ENCODE measurements at regions not wholly inside any gene's neighbourhood (a gene's known extent, or its start where the extent isn't known, plus 50 kb on each side); places are given as distances from the start of the nearest gene placed in this dataset.

DNA sequence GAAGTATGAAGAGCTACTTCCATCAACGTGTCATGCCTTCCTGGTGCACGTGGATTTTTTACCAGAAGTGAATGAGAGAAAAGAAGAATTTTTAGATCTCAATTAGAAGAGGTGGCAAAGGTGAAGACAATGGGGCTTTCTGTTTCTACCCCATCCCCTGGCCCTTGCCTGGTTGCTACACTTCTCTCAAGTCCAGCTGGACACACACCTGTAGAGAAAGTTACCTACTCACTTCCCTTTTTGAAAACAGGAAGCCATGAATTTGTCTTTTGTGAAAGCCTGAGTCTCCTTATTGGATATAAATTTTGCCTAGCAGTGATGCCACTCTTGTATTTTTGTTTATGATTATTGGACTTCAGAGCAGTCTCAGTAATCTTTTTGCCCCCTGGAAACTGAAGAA is 142.9 kb upstream of the AKR1E2 start:
- H3K27ac Mint-ChIP-seq, result no peak overlapping the region

DNA sequence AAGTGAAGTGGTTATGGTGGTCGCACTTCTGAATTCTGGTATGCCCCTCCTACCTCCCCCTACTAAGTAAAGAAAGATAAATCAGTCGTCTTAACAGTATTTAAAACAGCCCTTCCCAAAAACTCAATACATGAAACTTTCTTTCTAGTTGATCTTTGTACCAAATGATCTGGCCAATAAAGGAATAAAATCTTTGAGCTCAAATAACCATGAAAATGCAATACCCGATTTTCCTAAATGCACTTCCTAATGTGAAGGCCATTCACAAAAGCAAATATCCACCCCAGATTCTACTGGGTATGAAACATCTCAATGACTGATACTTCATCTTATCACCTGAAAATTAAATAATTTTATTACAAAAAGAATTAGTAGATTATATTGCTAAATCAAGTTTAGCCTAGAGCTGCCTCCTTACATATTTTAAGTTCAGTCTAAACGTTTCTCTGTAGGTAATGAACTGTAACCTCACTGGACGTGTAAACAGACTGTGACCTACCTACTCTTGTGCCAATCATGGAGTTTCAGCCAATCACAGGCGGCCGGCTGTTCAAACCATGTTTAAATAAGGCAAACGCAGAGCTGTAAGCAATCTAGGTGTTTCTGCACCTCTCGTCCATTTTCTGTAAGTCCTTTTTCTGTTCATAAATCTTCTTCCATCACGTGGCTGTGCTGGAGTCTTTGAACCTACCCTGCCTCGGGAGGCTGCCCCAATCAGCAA is 146.9 kb upstream of the AKR1E2 start:
- TF ChIP-seq, protein P1, sequence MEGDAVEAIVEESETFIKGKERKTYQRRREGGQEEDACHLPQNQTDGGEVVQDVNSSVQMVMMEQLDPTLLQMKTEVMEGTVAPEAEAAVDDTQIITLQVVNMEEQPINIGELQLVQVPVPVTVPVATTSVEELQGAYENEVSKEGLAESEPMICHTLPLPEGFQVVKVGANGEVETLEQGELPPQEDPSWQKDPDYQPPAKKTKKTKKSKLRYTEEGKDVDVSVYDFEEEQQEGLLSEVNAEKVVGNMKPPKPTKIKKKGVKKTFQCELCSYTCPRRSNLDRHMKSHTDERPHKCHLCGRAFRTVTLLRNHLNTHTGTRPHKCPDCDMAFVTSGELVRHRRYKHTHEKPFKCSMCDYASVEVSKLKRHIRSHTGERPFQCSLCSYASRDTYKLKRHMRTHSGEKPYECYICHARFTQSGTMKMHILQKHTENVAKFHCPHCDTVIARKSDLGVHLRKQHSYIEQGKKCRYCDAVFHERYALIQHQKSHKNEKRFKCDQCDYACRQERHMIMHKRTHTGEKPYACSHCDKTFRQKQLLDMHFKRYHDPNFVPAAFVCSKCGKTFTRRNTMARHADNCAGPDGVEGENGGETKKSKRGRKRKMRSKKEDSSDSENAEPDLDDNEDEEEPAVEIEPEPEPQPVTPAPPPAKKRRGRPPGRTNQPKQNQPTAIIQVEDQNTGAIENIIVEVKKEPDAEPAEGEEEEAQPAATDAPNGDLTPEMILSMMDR (IDR thresholded peaks at IDR 0.05), result no peak
- Mint-ChIP-seq H3K27me3 (ENCODE audit: insufficient read depth) (no peaks in the 10 kb centered on the region), H3K4me1 (ENCODE audit: low read depth) (peaks cover 70% of the 10 kb centered on the region), H3K27ac (no peak overlapping the region), H3K4me3 (no peak overlapping the region), H3K9me3 (0 out of 2 replicates have a peak, but pooled peaks cover 5% of the 10 kb centered on the region), H3K36me3 (ENCODE audit: low read depth) (peaks cover 15% of the 10 kb centered on the region)
- DNase-seq, result no peak

More for the DNA sequence above, 142.9 kb upstream of the AKR1E2 start:
- no peaks in the 10 kb centered on the region for H3K36me3 Mint-ChIP-seq (ENCODE audit: low read depth)
- no peaks in the 10 kb centered on the region for H3K9me3 Mint-ChIP-seq
- no peak for DNase-seq
- TF ChIP-seq, protein P1 (IDR thresholded peaks at IDR 0.05), result no peak
- no peak overlapping the region for H3K4me3 Mint-ChIP-seq
- no peaks in the 10 kb centered on the region for H3K27me3 Mint-ChIP-seq (ENCODE audit: insufficient read depth)
- H3K4me1 Mint-ChIP-seq (ENCODE audit: low read depth), result peaks cover 70% of the 10 kb centered on the region

DNA sequence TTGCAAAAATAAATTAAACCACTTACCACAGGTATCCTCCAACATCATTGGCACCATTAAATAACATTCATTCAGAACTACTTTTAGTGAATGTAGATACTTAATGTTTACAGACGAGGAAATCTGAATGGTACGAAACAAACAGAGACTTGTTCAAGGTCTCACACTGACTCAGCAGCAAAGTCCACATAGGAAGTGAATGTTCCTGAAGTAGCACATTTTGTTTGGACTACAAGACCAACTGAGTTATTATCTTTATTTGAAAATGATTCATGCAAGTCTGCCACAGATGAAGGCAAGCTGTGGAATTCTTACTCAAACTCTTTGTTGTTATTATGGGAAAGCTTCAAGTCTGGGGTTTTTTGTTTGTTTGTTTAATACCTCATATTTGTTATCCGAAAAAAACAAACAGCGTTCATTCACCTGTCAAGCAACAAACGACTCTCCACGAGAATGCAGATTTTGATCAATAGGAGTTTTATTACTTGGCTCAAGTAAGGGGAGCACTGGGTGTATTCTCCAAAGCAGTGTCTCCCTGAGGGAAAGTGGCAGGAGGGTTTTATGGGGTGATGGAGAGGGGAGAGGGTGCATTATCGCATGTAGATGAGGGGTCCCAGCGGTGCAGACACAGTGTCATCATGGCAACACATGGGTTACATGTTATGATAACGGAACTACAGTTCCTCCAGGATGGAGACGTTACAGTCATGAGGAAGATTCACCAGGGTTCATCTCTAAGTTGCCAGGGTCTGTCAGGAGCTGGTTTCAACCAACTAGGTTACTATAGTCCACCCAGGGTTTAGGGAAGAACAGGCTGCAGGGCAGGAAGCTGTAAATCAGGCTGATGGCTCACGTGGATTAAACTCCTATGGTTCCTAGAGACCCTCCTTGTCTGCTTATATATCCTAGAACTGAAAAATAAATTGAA is 147.7 kb upstream of the AKR1E2 start:
- Mint-ChIP-seq H3K4me3 (peak overlapping the region; percentile 66), H3K4me1 (ENCODE audit: low read depth) (peaks cover 67% of the 10 kb centered on the region)

DNA sequence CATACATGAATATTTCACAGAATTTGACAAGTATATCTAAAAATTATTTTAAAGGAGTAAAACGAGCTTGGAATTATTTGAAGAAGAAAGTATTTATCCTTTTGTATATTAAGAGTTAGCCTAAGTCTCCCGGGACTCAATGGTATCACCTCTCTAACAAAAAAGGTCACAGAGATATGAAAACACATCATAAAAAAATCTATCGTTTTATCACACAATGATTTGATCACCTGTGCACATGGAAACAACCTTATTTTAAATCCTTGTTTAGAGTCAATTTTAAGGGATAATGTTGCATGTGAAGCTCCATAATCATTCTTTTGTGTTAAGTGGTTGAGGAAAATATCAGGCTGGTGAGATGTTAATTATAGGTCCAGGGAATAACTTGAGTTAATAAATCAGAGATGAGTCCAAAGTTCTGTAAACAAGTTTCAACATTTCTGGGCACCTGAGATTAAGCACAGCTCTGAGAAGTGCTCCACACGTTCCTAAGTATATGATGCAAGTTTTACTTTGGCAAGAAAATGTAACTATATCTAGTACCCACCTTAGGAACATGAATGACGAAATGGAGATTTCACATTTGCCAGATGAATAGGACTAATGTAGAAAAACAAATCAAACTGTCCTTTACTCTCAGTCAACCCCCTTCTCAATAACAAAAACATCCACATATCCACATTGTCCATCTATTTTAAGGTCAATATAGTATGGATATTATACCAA is 148.5 kb upstream of the AKR1E2 start:
- H3K36me3 Mint-ChIP-seq (ENCODE audit: low read depth), result peaks cover 15% of the 10 kb centered on the region
- no peaks in the 10 kb centered on the region for H3K27me3 Mint-ChIP-seq (ENCODE audit: insufficient read depth)
- H3K4me3 Mint-ChIP-seq, result peak overlapping the region; percentile 66
- peak overlapping the region; percentile 81 for H3K27ac Mint-ChIP-seq
- H3K4me1 Mint-ChIP-seq (ENCODE audit: low read depth), result peaks cover 65% of the 10 kb centered on the region
- H3K9me3 Mint-ChIP-seq, result 0 out of 2 replicates have a peak, but pooled peaks cover 5% of the 10 kb centered on the region
- TF ChIP-seq, protein P1 (IDR thresholded peaks at IDR 0.05), result no peak
- no peak for DNase-seq

More for the DNA sequence above, 147.7 kb upstream of the AKR1E2 start:
- TF ChIP-seq, protein P1 (IDR thresholded peaks at IDR 0.05), result no peak
- peak; percentile 84 for DNase-seq
- Mint-ChIP-seq H3K27me3 (ENCODE audit: insufficient read depth) (no peaks in the 10 kb centered on the region), H3K36me3 (ENCODE audit: low read depth) (peaks cover 15% of the 10 kb centered on the region), H3K9me3 (0 out of 2 replicates have a peak, but pooled peaks cover 5% of the 10 kb centered on the region), H3K27ac (peak overlapping the region; percentile 81)

DNA sequence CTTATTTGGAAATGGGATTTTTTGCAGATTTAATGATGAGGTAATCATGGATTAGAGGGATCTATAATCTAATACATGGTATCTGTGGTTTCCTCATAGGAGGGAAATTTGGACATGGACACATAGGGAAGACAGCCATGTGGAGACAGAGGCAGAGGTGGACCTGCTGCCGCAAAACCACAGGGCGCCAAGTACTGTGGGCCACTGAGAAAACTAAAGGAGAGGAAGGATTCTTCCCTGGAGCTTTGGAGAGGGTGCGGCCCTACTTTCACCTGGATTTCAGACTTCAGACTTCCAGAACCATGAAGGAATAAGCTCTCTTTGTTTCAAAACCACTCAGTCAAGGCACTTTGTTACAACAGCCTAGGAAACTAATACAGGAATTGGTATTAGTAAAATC is 149.4 kb upstream of the AKR1E2 start:
- no peak for DNase-seq
- H3K9me3 Mint-ChIP-seq, result 0 out of 2 replicates have a peak, but pooled peaks cover 5% of the 10 kb centered on the region
- no peaks in the 10 kb centered on the region for H3K27me3 Mint-ChIP-seq (ENCODE audit: insufficient read depth)
- H3K4me1 Mint-ChIP-seq (ENCODE audit: low read depth), result peaks cover 73% of the 10 kb centered on the region
- H3K27ac Mint-ChIP-seq, result peak overlapping the region; percentile 36; the same call in 1 of the 2 replicates
- no peak overlapping the region for H3K4me3 Mint-ChIP-seq
- TF ChIP-seq, protein P1 (IDR thresholded peaks at IDR 0.05), result no peak
- H3K36me3 Mint-ChIP-seq (ENCODE audit: low read depth), result peaks cover 15% of the 10 kb centered on the region

Measured in HFFc6 (cell line).